Caco-2 (cell line): ENCODE measurements at regions not wholly inside any gene's neighbourhood (a gene's known extent, or its start where the extent isn't known, plus 50 kb on each side); places are given as distances from the start of the nearest gene placed in this dataset.

Experiments used
- BruUV-seq: library from RNA; stranded (reverse); fragments of 400-500 nt; replicated peaks from 2 replicates; lab custom pipeline; 2021; lab: Mats Ljungman, UMichigan
- CTCF ChIA-PET: fragments of 300-600 bp; sonication (Branson Sonifier 250); formaldehyde crosslinking; loops from one replicate; lab custom pipeline; 2022; ENCODE audit warnings: antibody characterized with exemption; lab: Charles Lee
- POLR2A ChIA-PET: fragments of 300-600 bp; sonication (Branson Sonifier 250); formaldehyde crosslinking; loops from one replicate; lab custom pipeline; 2022; ENCODE audit warnings: antibody characterized with exemption; lab: Charles Lee
- DNase-seq, 2 experiments: peaks; one replicate each; pipeline versions ENCODE4 v3.0.0 to v3.0.0-alpha.2; 2020 to 2022
- H3K27me3 ChIP-seq: replicated peaks from 2 replicates; pipeline ENCODE4 v1.6.0; 2011; ENCODE audit warnings: low read length; ENCODE audit not compliant: control insufficient read depth, insufficient read depth
- H3K36me3 ChIP-seq: 2 replicates; pipeline ENCODE4 v1.5.1; 2011; ENCODE audit warnings: low read length; ENCODE audit not compliant: control insufficient read depth, insufficient read depth
- H3K4me1 ChIP-seq: fragments of 250-450 bp; sonication (Bioruptor Pico); 2 replicates; pipeline ENCODE4 v1.5.1; 2020; ENCODE audit warnings: mild to moderate bottlenecking
- H3K4me3 ChIP-seq: 2 replicates; pipeline ENCODE4 v1.5.1; 2011; ENCODE audit warnings: low read depth, mild to moderate bottlenecking, control low read depth, low read length
- H3K9me3 ChIP-seq: fragments of 250-450 bp; sonication (Bioruptor Pico); 2 replicates; pipeline ENCODE4 v1.5.1; 2020; ENCODE audit warnings: mild to moderate bottlenecking, moderate library complexity
- H3K27ac Mint-ChIP-seq: one replicate; pipeline ENCODE4 v1.8.0; 2022; ENCODE audit warnings: mixed read lengths; ENCODE audit not compliant: unreplicated experiment
- H3K27me3 Mint-ChIP-seq: one replicate; pipeline ENCODE4 v1.8.0; 2022; ENCODE audit warnings: mixed read lengths; ENCODE audit not compliant: insufficient read depth, unreplicated experiment
- H3K36me3 Mint-ChIP-seq: one replicate; pipeline ENCODE4 v1.8.0; 2022; ENCODE audit warnings: mild to moderate bottlenecking, mixed read lengths; ENCODE audit not compliant: insufficient read depth, unreplicated experiment
- H3K4me1 Mint-ChIP-seq: one replicate; pipeline ENCODE4 v1.8.0; 2022; ENCODE audit warnings: low read depth, mixed read lengths; ENCODE audit not compliant: unreplicated experiment
- H3K4me3 Mint-ChIP-seq: one replicate; pipeline ENCODE4 v1.8.0; 2022; ENCODE audit warnings: mild to moderate bottlenecking, moderate library complexity, mixed read lengths; ENCODE audit not compliant: unreplicated experiment
- H3K9me3 Mint-ChIP-seq: one replicate; pipeline ENCODE4 v1.8.0; 2022; ENCODE audit warnings: mixed read lengths; ENCODE audit not compliant: unreplicated experiment
- CTCF ChIP-seq, 2 experiments: fragments of 200-600 bp in 1 of 2; IDR thresholded peaks; 1 replicate in 1 of 2; 2 replicates in 1 of 2; pipeline versions ENCODE4 v1.5.1 to v1.8.0; 2011 to 2022; ENCODE audit warnings: antibody characterized with exemption in 1 of 2, control low read depth in 1 of 2, inconsistent platforms in 1 of 2, low read depth in 1 of 2, low read length in 1 of 2, mild to moderate bottlenecking in 1 of 2, moderate library complexity in 1 of 2; ENCODE audit not compliant: insufficient read depth in 1 of 2, severe bottlenecking in 1 of 2, unreplicated experiment in 1 of 2
- intact Hi-C: fragments of 100-400 bp; cut with micrococcal nuclease; formaldehyde crosslinking; loops from one replicate; pipeline ENCODE4 v1.10.0; 2022; ENCODE audit not compliant: unreplicated experiment

- ChIA-PET CTCF (no interaction called here), POLR2A (no interaction called here)
- no TSS peak for BruUV-seq
- no peaks in the 10 kb centered on the region for H3K9me3 Mint-ChIP-seq
- Histone ChIP-seq H3K27me3 (no peaks in the 10 kb centered on the region), H3K9me3 (no peaks in the 10 kb centered on the region), H3K36me3 (no peaks in the 10 kb centered on the region), H3K4me3 (no peak overlapping the region), H3K4me1 (no peaks in the 10 kb centered on the region)
- H3K36me3 Mint-ChIP-seq, result no peaks in the 10 kb centered on the region
- no peak for TF ChIP-seq CTCF (IDR thresholded peaks at IDR 0.05; ENCODE audit: insufficient read depth in 1 of 2, low read depth in 1 of 2, low read length in 1 of 2, severe bottlenecking in 1 of 2, unreplicated experiment in 1 of 2)
- H3K27ac Mint-ChIP-seq, result no peak overlapping the region
- intact Hi-C loops, result no loop called here
- H3K4me3 Mint-ChIP-seq, result no peak overlapping the region
- no peaks in the 10 kb centered on the region for H3K4me1 Mint-ChIP-seq
- no peak for DNase-seq
- H3K27me3 Mint-ChIP-seq, result no peaks in the 10 kb centered on the region
These were observed 1139.7 kb downstream of the PCDH18 start for GRCh38 chr4:136392576-136392975.

- Mint-ChIP-seq H3K27me3 (no peaks in the 10 kb centered on the region), H3K27ac (no peak overlapping the region), H3K36me3 (no peaks in the 10 kb centered on the region), H3K4me3 (no peak overlapping the region), H3K4me1 (no peaks in the 10 kb centered on the region), H3K9me3 (no peaks in the 10 kb centered on the region)
- no peaks in the 10 kb centered on the region for H3K27me3 ChIP-seq
- H3K4me1 ChIP-seq, result no peaks in the 10 kb centered on the region
- POLR2A ChIA-PET, result no interaction called here
- no peaks in the 10 kb centered on the region for H3K9me3 ChIP-seq
- no peak for TF ChIP-seq CTCF (IDR thresholded peaks at IDR 0.05; ENCODE audit: insufficient read depth in 1 of 2, low read depth in 1 of 2, low read length in 1 of 2, severe bottlenecking in 1 of 2, unreplicated experiment in 1 of 2)
- CTCF ChIA-PET, result no interaction called here
- no TSS peak for BruUV-seq
- no peaks in the 10 kb centered on the region for H3K36me3 ChIP-seq
- intact Hi-C loops, result no loop called here
- no peak for DNase-seq
- H3K4me3 ChIP-seq, result no peak overlapping the region
These were observed 1141.5 kb downstream of the PCDH18 start for GRCh38 chr4:136390824-136391223.

GRCh38 chr4:136383082-136383481, 1149.2 kb downstream of the PCDH18 start:
- CTCF ChIA-PET, result no interaction called here

More at GRCh38 chr4:136383082-136383481, 1149.2 kb downstream of the PCDH18 start:
- intact Hi-C loops, result no loop called here
- Histone ChIP-seq H3K27me3 (no peaks in the 10 kb centered on the region), H3K4me1 (no peaks in the 10 kb centered on the region), H3K9me3 (no peaks in the 10 kb centered on the region), H3K36me3 (no peaks in the 10 kb centered on the region), H3K4me3 (no peak overlapping the region)
- H3K9me3 Mint-ChIP-seq, result no peaks in the 10 kb centered on the region
- H3K36me3 Mint-ChIP-seq, result no peaks in the 10 kb centered on the region
- no peak overlapping the region for H3K4me3 Mint-ChIP-seq
- H3K27ac Mint-ChIP-seq, result no peak overlapping the region
- BruUV-seq, result no TSS peak
- H3K27me3 Mint-ChIP-seq, result no peaks in the 10 kb centered on the region
- H3K4me1 Mint-ChIP-seq, result no peaks in the 10 kb centered on the region
- POLR2A ChIA-PET, result no interaction called here
- TF ChIP-seq CTCF (IDR thresholded peaks at IDR 0.05; ENCODE audit: insufficient read depth in 1 of 2, low read depth in 1 of 2, low read length in 1 of 2, severe bottlenecking in 1 of 2, unreplicated experiment in 1 of 2), result no peak
- DNase-seq, result no peak
